IPS-NIHi7 (cell line): ENCODE measurements at regions not wholly inside any gene's neighbourhood (a gene's known extent, or its start where the extent isn't known, plus 50 kb on each side); places are given as distances from the start of the nearest gene placed in this dataset.

Source experiments
- DNase-seq: peaks from one replicate; pipeline ENCODE4 v3.0.0; 2012; ENCODE audit warnings: mixed read lengths; ENCODE audit errors: extremely low spot score

DNA sequence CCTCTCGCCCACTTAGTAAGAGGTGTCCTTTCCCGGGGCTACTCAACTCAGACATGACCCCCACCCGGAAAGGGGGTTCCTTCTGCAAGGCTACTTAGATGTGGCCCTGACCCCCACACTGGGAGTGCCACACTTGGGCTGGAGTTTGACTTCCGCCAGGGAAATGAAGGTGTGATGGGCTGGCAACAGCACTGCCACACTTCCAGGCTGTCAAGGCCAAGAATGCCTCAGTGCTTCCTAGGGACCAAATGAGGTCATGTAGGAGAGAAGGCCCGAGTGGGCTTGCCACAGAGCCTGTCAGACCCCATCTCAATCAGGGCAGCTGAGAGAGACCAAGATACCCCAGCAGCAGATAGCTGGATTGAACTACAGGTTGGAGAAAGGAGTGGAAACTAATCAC lies 55.5 kb downstream of the DRD1 start:
- no peak for DNase-seq

DNA sequence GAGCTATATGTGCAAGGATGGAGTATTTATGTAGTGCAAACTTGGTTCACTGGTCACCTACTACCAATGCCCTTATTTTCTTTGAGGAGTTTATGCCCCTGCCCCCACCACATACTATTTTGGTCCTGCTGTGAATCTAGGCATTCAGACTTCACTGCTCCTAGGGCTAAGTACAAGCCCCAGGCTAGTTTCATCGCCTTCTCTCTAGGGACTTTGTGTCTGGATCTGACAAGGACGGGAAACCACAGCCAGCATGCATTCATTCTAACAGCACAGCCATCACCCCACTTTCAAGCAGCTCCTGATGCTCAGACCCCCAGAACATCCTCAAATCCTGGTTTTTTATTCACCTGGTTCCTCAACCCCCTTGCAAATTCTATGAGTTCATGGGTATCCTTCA lies 56.8 kb downstream of the DRD1 start:
- no peak for DNase-seq

DNA sequence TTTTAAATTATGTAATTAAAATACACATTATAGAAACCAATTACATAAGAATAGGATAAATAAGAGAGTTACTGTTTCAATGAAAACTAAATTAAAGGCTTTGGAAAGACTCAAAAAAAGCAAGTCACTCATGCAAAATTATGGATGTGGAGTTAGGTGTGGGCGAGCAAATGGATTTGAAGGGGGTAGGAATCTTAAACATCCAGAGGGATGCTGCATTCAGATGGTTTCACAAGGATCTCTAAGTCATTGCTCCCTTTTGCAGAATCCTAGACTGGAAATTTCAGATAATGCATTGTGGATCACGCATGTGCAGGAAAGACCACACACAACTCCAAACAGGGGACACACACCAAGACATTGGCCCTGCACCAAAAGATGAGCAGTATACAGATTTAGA lies 57.5 kb downstream of the DRD1 start:
- no peak for DNase-seq

DNA sequence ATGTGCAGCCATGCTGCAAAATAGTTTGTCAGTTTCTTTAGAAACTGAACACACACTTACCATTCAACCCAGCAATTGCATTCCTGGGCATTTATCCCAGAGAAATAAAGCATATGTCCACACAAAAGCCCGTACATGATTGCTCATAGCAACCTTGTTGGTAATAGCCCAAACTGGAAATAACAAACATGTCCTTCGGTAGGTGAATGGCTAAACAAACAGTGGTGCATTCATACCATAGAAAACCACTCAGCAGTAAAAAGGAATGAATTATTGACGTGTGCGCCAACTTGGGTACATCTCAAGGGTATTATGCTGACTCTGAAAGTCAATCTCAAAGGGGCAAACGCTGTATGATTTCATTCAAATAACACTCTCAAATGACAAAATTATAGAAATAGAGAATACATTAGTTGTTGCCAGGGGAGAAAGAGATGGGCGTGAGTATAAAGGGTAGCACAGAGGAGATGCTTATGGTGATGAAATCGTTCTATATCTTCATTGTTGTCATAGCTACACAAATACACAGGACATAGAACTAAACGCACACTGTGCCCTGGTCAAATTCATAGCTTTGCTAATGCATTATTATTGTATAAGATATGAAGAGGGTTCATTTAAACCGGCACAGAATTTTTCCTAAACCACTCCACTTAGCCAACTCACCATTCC lies 58.2 kb downstream of the DRD1 start:
- no peak for DNase-seq

DNA sequence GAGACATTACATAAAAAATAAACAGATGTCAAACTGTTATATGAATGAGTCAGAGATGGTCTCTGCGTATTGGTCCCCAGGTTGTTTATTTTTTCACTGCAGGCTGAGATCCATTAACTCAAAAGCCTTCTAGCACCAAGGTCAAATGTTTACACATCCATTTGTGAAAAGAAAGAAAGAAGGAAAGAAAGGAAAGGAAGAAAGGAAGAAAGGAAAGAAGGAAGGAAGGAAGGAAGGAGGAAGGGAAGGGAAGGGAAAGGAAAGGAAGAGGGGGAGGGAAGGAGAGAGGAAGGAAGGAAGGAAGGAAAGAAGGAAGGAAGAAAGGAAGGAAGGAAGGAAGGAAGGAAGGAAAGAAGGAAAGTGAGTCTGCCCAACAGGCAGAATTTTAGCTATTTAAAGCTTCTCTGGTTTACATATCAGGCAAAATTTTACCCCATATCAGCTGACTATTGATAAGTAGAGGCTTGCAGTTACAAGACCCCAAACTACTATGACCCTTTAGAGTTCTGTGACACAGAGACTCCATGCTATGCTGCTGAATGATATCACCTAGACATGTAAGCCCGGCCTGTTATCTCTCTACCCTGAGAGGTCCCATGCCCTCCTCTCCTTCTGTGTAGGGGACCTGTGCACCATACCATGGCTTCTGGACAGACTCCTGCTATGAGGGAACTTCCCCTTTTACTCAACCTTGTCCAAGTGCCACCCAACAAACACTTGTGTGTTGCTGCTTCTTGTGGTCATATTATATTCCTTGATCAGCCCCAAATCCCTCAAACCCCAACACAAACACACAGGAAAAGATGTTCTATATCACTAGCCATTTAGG lies 59.0 kb downstream of the DRD1 start:
- DNase-seq, result no peak

DNA sequence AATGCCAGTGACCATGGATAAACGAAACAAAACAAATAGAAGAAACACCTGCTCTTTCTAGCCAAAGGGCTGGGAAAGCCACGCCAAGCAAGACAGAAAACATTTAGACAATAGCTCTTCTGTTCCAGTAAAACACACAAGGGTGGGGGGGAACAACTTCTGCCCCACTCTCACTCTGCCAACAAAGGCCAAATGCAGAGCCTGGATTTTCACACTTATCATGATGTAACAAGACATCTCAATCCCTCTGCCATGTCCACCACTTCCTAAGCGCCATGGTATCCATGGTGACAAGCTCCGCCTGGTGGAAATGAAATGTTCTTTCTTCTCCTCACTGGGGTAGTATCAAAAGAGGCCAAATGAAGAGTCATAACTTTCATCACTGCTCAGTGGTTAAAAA lies 60.6 kb downstream of the DRD1 start:
- DNase-seq, result no peak

DNA sequence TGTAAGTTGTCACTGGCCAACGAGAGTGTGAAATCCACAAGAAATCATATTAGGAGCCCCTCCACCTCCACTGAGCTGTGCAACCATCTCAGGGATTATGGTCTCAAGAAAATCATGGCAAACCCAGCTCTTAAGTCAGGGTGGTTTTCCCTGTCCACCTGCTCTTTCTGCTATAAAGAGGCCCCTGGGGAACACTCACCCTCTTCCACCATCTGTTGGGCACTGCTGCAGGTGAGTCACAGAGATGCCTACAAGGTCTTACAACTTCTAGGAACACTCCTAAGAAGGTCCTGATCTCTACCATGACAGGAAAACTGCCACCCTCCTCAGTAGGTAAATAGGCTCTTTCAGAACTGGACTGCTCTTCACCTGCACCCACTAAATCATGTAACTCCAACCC lies 61.8 kb downstream of the DRD1 start:
- DNase-seq, result no peak

DNA sequence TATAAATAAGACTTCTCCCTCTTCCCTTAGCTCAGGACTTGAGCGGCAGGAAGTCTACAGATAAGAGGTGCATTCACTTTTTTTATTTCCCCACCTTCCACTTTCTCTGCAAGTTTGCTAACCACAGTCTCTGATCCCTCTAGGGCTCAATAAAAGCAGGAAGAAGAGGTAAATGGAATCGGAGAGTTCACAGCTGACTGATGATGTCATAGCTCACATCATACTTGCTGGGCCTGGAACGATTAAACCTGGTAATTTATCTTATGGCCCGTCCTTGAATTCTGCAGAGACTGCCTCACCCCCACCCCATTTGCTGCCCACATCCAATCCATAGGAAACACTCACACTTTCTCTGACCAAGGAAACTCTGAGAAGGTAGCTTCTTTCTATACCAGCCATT lies 62.9 kb downstream of the DRD1 start:
- DNase-seq, result no peak

DNA sequence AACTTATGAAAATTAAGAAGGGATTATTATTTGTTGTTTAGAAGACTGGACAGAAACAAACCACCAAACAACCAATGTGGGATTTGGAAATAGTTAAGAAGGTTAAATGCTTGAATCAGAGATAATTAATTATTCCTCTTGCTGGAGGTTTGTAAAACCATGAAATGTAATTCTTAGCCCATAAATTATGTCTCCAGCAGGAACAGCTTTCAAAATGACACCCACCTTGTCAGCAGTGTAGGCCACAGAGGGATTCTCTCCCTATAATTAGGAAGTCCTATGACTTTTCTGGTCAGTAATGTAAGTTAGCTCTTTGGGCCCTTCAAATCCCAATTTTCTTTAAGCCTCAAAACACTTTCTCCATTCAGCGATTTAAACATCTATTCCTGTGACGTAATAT lies 63.3 kb downstream of the DRD1 start:
- no peak for DNase-seq

DNA sequence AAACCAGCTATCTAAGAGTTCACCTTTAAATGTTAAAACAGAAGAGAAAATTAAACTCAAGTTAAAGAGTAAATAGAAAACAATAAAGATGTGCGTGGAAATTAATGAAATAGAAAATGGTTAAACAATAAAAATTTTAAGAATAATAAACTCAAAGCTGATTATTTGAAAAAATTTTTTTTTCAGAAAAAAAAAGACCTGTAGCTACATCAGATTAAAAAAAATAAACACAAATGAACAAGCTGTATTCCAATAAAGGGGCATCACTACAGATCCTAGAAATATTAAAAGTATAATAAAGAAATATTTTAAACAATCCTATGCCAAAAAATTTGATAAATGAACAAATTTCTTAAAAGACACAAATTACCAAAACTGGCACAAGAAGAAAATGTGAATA lies 64.1 kb downstream of the DRD1 start:
- no peak for DNase-seq

DNA sequence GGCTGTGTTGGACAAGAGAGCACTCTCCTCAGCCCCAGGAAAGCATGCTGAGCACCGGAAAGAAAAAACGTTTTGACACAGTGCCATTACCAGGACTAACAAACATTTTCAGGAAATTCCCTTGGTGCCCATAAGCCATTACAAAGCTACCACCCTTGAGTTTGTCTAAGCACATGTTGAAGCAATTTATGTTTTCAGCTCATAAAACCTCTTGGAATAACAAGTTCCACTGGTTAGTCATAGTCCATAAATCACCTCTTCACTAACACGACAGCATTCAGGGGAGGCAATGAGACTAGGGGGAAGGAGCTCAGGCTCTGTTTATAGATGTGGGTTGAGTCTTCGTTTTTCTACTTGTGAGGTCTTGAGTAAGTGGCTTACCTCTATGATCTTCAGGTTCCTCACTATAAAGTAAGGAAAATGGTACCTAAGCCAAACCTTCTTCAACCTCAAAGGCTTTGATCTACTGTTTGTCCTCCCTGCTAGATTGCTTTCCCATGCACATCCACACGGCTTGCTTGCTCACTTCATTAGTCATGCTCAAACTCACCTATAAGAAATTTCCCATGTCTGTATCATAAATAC lies 65.4 kb downstream of the DRD1 start:
- DNase-seq, result no peak

DNA sequence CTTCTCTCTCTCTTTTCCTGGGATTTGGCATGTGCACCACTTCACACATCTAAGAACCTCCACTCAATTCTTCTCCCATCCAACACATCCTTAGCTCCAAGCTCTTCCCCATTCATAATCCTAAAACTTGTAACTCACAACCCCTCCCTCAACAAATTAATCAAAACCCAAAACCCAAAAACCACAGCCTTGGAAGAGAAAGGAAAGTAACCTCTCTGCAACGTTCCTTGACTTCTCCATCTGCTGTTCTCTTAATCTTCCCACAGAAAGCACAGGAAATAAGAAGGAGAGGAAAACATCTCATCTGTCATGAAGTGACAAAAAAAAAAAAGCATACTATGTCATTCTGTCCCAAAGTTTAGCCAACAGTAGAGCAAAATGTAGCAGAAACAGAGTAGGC lies 66.2 kb downstream of the DRD1 start:
- DNase-seq, result no peak

DNA sequence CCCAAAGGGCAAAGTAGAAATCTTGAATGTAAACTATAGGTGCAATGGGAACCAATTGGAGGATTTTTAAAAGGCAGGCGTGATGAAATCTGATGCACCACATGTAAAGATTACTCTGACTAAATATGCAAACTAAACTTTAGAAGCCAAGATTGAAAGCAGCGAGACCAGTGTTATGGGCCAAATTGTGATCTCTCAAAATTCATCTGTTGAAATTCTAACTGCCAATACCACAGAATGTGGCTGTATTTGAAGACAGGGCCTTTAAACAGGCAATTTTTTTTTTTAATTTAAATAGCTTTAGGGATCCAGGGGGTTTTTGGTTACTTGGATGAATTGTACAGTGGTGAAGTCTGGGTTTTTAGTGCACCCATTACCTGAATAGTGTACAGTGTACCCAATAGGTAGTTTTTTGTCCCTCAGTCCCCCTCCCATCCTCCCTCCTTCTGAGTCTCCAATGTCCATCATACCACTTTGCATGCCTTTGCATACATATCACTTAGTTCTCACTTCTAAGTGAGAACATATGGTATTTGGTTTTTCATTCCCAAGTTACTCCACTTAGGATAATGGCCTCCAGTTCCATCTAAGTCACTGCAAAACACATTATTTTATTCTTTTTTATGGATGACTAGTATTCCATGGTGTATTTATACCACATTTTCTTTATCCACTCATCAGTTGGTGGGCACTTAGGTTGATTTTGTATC lies 69.7 kb downstream of the DRD1 start:
- DNase-seq, result no peak

DNA sequence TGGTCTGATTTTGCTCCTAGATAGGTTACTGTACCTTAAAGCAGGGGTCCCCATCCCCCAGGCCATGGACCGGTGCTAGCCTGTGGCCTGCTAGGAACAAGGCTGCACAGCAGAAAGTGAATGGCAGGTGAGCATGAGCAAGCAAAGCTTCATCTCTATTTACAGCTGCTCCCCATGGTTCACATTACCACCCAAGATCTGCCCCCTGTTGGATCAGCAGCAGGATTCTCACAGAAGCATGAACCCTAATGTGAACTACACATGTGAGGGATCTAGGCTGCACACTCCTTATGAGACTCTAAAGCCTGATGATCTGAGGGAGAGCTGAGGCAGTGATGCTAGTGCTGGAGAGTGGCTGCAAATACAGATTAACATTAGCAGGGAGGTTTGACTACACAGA lies 78.1 kb downstream of the DRD1 start:
- no peak for DNase-seq

DNA sequence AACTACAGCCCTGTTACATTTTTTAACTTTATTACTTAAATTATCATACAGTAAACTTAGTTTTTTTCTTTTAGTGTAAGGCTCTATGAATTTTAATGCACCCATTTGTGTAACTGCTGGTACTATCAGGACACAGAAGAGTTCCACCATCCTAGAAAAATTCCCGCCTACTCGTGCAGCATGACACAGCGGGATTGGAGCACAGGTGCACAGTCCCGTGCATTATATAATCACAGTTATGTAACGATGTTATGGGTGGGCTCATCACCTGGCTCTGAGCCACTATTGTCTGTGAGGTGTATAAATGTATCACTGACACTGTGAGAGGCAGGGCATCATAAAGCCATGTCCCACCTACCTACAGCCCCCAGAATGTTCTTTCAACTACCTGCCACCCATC lies 80.7 kb downstream of the DRD1 start:
- DNase-seq, result no peak

DNA sequence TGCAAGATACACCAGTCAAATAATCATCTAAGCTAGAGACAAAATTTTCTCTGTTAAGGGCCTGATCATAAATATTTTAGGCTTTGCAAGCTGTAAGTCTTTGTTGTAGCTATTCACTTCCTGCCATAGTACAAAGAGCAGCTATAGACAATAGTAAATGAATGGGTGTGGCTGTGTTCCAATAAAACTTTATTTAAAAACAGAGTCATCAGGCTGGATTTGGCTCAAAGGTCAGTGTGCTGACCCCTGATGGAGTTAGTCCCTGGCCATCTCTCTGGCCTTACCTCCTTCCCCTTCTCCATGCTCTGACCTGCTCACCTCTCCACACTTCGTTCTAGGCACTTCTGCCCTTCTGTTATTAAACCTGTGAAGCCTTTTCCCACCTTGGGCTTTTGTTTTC lies 86.0 kb downstream of the DRD1 start:
- DNase-seq, result no peak

DNA sequence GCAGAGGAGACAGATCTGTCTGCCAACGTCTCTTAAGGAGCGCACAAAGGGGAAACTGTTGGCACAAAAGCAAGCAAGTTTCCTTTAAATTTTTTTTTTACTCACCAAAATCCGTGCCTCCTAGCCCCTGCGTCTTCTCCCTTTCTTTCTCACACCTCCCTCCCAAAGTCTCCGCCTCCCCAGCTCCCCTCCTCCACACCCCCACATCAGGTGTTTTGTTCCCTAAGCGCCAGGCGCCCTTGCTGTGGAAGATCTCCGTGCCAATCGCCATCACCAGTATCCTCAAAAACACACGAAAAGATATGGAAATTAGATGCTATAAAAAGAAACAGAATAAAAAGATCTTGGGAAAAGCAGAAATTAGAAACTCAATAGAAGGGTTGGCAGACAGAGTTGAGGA lies 87.6 kb downstream of the DRD1 start:
- no peak for DNase-seq

DNA sequence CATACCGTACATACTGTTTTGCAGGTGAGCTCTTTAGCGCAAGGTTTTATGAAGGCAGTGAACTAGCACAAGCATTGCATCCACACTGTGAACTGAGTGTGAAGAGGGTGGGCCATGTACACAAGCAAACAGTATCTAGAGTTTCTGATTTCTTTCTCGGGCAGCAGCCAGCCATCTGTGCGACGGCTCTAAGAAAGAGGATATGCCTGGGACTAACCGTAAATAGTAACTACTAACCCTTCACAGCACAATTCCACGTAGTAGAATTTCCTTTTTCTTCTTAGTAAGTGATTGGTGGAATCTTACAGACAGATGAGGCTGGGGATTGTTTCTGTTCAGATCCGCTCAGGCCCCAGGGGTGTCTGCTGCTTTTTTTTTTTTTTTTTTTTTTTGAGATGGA lies 89.0 kb downstream of the DRD1 start:
- no peak for DNase-seq

DNA sequence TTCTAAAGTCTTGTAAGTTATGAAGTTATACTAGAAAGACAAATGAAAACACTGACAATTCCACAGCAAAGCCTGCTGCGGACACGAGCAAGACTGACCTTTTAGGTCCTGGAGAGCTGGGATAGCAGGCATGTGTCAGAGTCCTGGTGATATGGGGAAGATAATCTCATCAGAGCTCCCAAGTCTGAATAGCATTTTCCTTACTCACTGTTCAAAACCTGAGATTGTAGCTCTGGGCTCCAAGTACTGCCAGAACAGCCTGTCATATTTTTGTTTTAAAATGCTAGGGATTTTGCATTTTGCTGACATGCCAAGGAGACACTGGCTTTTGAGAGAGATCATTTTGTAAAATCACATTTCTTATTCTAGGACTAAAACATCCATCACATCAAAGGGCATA lies 90.1 kb downstream of the DRD1 start:
- no peak for DNase-seq

DNA sequence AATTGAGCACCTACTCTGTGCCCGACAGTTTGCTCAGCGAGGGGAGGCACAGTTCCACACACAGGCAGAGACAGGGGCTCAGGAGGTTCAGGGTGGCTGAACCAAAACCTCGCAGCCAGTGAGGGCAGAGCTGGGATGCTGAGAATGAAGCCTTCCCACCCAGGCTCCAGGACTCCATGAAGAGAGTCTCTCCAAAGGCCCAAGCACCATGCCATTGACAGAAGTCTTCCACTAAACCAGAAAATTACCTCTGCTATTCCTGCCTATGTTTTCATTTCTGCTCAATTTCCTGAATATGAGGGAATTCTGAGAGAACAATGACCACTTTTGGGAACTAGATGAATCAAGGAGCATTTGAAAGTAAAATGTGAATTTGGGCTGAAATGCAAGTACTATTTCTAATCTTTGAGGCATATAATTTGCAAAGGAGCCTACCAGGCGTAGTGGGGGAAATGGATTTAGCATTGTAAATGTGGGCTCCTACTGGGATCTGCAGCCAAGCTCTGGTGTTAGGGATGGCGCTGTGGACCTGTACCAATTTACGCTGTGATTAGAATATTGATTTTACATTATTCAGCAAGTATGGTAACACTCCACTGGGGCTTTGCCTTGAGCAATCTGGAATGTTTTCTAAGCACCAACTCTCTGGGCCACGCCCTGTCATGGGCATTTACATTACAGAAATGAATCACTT lies 91.9 kb downstream of the DRD1 start:
- DNase-seq, result no peak

DNA sequence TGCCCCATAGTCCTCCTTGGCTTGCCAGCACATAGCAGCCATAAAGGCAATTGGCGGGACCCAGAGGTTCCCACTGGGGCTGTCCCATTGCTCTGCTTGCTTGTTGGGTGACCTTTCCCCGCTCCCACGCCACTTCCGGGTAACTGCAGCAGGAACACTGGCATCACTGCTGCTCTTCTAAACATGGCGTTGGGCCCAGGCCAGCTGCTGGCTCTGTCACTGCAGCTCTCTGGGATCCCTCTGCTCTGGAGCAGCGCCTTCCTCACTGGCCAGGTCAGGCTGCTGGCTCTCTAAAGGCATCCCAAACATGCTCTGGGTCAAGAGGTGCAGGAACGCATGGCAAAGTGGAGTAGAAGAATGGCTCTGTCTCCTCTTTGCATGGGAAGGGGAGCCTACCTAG lies 92.9 kb downstream of the DRD1 start:
- DNase-seq, result no peak

DNA sequence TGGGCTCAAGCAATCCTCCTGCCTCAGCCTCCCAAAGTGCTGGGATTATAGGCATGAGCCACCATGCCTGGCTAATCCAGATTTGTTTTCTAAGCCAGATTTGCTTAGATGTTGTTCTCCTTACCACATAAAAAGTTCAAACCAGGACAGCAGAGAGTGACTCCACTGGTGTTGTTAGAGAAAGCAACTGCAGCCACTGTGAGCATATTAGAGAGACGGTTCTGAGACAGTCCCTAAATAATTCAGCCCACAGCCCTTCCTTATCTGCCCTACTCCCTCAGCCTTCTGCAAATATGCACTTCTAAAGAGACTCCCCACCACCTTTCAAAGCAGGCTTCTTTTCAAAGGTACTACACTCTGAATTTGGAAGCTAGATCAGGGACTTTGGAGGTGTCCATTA lies 96.1 kb downstream of the DRD1 start:
- no peak for DNase-seq
